ENCODE measurements at regions not wholly inside any gene's neighbourhood (a gene's known extent, or its start where the extent isn't known, plus 50 kb on each side); places are given as distances from the start of the nearest gene placed in this dataset.
"Not testable (repeated sequence)": the region's sequence is repeated elsewhere in the genome, so short reads cannot be mapped to it uniquely, and the experiment has no call there.

DNA sequence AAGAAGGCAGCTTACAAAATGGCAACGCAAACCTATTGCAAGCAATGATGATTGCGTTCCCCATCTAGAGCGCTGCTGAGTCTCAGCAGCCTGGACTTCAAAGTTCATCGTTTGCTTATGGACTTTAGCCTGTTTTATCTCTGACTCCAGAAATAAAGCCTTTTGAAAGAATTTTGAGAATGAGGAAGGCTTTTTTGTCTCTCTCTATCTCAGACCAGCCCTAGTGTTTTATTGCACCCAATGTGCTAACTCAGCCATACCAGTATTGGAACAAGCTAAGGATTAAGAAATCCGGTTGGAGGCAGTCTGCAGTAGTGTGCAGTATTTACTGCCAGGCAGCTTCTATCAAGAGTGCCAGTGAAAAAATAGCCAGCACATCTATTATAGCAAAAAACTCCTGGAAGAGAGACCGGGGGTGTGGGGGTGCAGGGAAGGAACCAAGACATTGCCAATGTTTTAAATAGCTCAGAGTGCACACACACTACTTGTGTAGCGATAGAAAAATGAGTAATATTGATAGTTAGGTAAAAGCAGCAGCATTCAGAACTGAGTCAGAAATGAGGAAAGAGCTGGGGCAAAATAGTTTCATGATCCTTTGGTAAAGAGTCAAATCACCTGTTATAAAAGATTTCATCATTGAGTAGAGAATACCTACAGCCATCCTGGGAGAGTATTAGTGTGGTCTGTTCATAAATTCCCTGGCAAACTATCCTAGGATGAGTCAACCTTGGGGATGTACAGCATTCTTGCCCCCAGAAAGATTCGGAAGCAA lies 219.0 kb downstream of the ZNF608 start:
- no peaks in the 10 kb centered on the region for H3K4me1 ChIP-seq
- no peaks in the 10 kb centered on the region for H3K27me3 ChIP-seq
- H3K27ac ChIP-seq: peak overlapping the region in 1 of 4 donors; percentile 14
- no peaks in the 10 kb centered on the region for H3K9me3 ChIP-seq
- no peak overlapping the region for H3K4me3 ChIP-seq
- TF ChIP-seq POLR2A (IDR thresholded peaks at IDR 0.05): no peak
- TF ChIP-seq, protein P1, sequence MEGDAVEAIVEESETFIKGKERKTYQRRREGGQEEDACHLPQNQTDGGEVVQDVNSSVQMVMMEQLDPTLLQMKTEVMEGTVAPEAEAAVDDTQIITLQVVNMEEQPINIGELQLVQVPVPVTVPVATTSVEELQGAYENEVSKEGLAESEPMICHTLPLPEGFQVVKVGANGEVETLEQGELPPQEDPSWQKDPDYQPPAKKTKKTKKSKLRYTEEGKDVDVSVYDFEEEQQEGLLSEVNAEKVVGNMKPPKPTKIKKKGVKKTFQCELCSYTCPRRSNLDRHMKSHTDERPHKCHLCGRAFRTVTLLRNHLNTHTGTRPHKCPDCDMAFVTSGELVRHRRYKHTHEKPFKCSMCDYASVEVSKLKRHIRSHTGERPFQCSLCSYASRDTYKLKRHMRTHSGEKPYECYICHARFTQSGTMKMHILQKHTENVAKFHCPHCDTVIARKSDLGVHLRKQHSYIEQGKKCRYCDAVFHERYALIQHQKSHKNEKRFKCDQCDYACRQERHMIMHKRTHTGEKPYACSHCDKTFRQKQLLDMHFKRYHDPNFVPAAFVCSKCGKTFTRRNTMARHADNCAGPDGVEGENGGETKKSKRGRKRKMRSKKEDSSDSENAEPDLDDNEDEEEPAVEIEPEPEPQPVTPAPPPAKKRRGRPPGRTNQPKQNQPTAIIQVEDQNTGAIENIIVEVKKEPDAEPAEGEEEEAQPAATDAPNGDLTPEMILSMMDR (IDR thresholded peaks at IDR 0.05): peak in 1 of 6 experiments; percentile 6
- no peaks in the 10 kb centered on the region for H3K36me3 ChIP-seq
- DNase-seq: peak in 1 of 3 donors; percentile 51

DNA sequence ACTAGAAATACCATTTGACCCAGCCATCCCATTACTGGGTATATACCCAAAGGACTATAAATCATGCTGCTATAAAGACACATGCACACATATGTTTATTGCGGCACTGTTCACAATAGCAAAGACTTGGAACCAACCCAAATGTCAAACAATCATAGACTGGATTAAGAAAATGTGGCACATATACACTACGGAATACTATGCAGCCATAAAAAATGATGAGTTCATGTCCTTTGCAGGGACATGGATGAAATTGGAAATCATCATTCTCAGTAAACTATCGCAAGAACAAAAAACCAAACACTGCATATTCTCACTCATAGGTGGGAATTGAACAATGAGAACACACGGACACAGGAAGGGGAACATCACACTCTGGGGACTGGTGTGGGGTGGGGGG lies 220.4 kb downstream of the ZNF608 start:
- not testable (repeated sequence) for H3K4me1 ChIP-seq, H3K9me3 ChIP-seq, H3K36me3 ChIP-seq, H3K4me3 ChIP-seq, H3K27ac ChIP-seq, DNase-seq, H3K27me3 ChIP-seq

DNA sequence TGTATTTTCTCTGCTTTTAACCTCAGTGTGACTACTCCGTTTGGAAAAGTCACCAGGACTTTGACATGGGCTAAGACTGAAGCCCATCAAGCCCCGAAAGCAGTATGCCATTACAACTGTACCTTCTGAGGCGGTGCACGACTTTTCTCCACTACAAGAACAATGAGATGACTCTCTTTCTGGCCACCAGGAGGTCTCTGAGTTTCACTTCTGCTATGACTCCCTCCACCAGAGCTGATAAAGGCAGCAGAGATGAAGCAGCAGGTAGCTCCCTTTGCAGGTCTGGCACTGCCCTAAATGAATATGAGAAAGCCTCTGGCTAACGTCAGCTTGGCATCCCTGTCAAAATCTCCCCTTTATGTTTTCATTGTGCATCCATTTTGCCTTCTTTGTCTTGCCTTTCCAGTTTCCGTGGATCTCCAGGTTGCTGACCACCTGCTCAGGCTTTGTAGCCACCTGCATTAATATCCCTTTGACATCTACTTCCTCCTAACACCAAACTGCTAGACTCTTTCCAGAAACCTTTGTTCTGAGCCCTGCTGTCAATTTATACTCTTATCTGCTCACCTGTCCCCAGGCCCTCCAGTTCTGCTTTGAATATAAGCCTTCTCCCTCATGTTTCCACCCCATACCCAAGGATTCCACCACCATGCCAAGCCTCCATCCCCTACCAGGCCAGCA lies 221.7 kb downstream of the ZNF608 start:
- Histone ChIP-seq H3K27me3 (no peaks in the 10 kb centered on the region), H3K36me3 (no peaks in the 10 kb centered on the region), H3K4me1 (no peaks in the 10 kb centered on the region), H3K27ac (peak overlapping the region in 1 of 4 donors; percentile 60), H3K9me3 (no peaks in the 10 kb centered on the region), H3K4me3 (no peak overlapping the region)
- peak in 2 of 3 donors; percentile 50 to 57 for DNase-seq
- TF ChIP-seq, protein P1 (IDR thresholded peaks at IDR 0.05): peak in 2 of 6 experiments; percentile 26 to 35
- TF ChIP-seq POLR2A (IDR thresholded peaks at IDR 0.05): no peak

DNA sequence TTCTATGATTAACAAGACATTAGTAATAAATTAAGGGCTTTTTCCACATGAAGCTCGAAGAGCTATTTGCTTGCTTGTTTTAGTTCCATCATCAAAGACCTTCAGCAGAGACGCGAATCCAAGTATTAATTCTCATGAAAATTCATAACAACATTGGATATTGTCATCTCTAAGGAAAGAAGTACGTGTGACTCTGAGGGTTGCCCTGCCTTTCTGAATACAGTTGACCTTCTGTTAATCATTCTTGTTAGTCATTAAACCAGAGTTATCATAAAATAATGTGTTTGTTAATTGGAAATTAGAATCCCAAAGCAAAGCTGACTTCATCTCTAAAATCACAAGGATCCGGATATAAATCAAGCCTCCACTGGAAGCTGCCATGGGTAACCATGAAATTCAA lies 222.5 kb downstream of the ZNF608 start:
- Histone ChIP-seq H3K4me1 (no peaks in the 10 kb centered on the region), H3K27ac (no peak overlapping the region), H3K36me3 (no peaks in the 10 kb centered on the region), H3K4me3 (no peak overlapping the region), H3K27me3 (no peaks in the 10 kb centered on the region), H3K9me3 (no peaks in the 10 kb centered on the region)
- no peak for DNase-seq
- no peak for TF ChIP-seq POLR2A (IDR thresholded peaks at IDR 0.05)
- TF ChIP-seq, protein P1 (IDR thresholded peaks at IDR 0.05): no peak

DNA sequence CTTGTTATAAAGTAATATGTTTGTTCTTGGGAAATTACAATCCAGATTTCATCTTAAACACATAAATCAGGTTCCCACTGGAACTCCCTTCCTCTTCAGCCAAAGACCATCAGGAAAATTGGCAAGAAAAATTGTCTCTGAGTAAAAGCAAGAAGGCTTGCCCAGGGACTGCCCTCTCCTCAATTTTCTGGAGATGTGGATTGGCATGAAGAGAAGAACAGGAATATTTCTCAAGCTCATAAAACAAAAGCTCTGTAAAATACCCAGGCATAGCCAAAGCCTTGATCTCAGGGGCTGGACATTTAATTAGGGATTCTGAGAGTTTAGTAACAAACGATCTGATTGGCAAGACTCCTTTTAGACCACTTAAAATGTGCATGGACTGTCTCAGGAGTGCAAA lies 223.4 kb downstream of the ZNF608 start:
- H3K4me3 ChIP-seq: no peak overlapping the region
- no peaks in the 10 kb centered on the region for H3K36me3 ChIP-seq
- no peak overlapping the region for H3K27ac ChIP-seq
- H3K27me3 ChIP-seq: no peaks in the 10 kb centered on the region
- no peak for DNase-seq
- H3K9me3 ChIP-seq: no peaks in the 10 kb centered on the region
- TF ChIP-seq, protein P1 (IDR thresholded peaks at IDR 0.05): no peak
- TF ChIP-seq POLR2A (IDR thresholded peaks at IDR 0.05): no peak
- H3K4me1 ChIP-seq: no peaks in the 10 kb centered on the region

DNA sequence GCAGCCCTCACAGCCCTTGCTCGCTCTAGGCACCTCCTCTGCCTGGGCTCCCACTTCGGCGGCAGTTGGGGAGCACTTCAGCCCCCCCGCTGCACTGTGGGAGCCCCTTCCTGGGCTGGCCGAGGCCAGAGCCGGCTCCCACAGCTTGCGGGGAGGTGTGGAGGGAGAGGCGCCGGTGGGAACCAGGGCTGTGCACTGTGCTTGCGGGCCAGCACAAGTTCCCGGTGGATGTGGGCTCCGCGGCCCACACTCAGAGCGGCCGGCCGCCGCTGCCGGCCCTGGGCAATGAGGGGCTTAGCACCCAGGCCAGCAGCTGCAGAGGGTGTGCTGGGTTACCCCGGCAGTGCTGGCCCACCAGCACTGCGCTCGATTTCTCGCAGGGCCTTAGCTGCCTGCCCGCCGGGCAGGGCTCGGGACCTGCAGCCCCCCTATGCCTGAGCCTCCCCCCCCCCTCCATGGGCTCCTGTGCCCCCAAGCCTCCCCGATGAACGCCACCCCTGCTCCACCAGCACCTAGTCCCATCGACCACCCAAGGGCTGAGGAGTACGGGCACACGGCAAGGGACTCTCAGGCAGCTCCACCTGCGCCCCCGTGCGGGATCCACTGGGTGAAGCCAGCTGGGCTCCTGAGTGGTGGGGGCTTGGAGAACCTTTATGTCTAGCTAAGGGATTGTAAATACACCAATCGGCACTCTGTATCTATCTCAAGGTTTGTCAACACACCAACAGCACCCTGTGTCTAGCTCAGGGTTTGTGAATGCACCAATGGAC lies 224.8 kb downstream of the ZNF608 start:
- H3K27me3 ChIP-seq: no peaks in the 10 kb centered on the region
- H3K4me3 ChIP-seq: no peak overlapping the region
- TF ChIP-seq, protein P1 (IDR thresholded peaks at IDR 0.05): no peak
- TF ChIP-seq POLR2A (IDR thresholded peaks at IDR 0.05): no peak
- no peak for DNase-seq
- H3K4me1 ChIP-seq: no peaks in the 10 kb centered on the region
- no peak overlapping the region for H3K27ac ChIP-seq
- H3K9me3 ChIP-seq: no peaks in the 10 kb centered on the region
- no peaks in the 10 kb centered on the region for H3K36me3 ChIP-seq
